ENCODE measurements at regions not wholly inside any gene's neighbourhood (a gene's known extent, or its start where the extent isn't known, plus 50 kb on each side); places are given as distances from the start of the nearest gene placed in this dataset.

DNA sequence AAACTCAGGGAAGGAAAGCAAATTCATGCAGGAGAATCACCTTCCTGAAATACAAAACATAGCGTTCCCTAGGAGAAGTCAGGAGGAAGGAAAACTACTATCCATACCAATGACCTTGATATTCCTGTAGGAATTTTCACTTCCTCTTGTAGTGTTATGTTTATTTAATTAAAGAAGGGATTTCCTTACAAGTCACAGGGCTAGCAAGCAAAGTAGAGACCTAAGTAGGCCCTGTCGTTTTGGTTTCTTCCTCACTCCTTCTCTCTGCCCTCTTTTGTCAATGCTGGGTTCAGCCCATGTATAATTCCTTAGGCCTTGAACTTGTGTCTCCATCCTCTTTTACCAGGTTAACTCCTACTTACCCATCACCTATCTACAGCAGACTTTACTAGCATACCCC, 435.2 kb upstream of the LRATD1 start (continued):
- no peak for TF ChIP-seq AHDC1 (CRISPR knock-in tag; IDR thresholded peaks at IDR 0.05; ENCODE audit: borderline replicate concordance)
- no peak for TF ChIP-seq STAT5B (CRISPR knock-in tag; IDR thresholded peaks at IDR 0.05)
- no peak for TF ChIP-seq ZNF574 (CRISPR knock-in tag; IDR thresholded peaks at IDR 0.05)
- TF ChIP-seq EHMT2 (IDR thresholded peaks at IDR 0.05; ENCODE audit: borderline replicate concordance, low read depth, low read length): no peak
- TF ChIP-seq MTA1 (CRISPR knock-in tag; IDR thresholded peaks at IDR 0.05; ENCODE audit: borderline replicate concordance): no peak

All from HepG2 (cell line).